ENCODE measurements at regions not wholly inside any gene's neighbourhood (a gene's known extent, or its start where the extent isn't known, plus 50 kb on each side); places are given as distances from the start of the nearest gene placed in this dataset.

GRCh38 chr1:83671586-83671985 lies 327.3 kb downstream of the TTLL7 start:
- TF ChIP-seq CTCF (IDR thresholded peaks at IDR 0.05; ENCODE audit: insufficient read depth, low read depth, low read length, missing control alignments) = no peak
- DNase-seq (ENCODE audit: low read depth) = no peak
- H3K4me3 ChIP-seq (ENCODE audit: low read length) = no peak overlapping the region

- no peak overlapping the region for H3K4me3 ChIP-seq (ENCODE audit: low read length)
- TF ChIP-seq CTCF (IDR thresholded peaks at IDR 0.05; ENCODE audit: insufficient read depth, low read depth, low read length, missing control alignments) = no peak
- no peak for DNase-seq (ENCODE audit: low read depth)
Measured at GRCh38 chr1:83670909-83671565, 327.9 kb downstream of the TTLL7 start.

DNA sequence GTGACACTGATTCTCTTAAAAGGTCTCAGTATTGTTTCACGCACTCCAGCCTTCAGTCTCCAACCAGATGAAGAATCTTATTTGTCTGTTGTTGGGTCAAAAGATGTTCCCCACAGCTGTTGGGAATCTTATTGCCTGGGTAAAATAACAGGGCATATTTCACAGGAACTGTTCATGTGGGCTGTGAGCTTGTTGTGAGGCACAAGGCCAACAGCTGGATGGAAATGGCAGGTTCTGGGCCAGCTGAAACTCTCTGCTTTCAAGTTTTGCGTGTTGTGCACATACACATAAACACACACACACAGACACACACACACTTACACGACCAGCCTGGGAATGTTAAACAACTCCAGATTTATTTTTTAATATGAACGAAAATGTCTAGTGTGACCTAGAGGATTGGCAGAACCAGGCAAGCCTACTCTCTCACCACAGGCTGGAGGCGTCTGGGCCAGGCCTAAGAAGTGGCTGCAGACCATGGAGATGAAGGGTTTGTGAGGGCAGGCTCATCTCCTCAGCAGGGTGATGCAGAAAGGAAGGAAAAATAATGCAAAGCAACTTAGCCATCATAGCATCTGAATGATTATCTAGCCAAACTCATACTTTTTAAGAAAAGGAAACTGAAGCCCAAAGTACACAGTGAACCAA lies 357.0 kb downstream of the TTLL7 start:
- H3K4me3 ChIP-seq (ENCODE audit: low read length) = no peak overlapping the region
- no peak for DNase-seq (ENCODE audit: low read depth)
- no peak for TF ChIP-seq CTCF (IDR thresholded peaks at IDR 0.05; ENCODE audit: insufficient read depth, low read depth, low read length, missing control alignments)

DNA sequence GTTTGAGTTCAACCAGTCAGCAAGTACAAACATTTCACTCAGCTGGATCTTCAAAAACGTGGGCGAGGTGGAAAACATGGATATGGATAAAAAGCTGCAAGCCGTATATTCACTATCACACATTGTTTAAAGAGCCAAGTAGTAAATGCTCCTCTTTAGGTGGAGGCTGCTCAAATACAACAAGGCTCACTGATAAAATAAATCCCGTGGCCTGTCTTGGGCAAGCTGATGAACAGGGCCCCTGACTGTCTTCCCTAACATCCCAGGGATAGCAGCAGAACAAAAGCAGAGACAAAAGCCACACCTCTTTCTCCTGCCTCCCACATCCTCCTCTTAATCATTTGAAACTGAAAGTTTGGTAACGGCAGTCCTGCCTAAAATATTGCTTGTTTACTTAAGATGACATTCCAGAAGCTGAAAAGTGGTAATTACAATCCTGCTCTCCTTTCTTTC lies 357.7 kb downstream of the TTLL7 start:
- H3K4me3 ChIP-seq (ENCODE audit: low read length) = no peak overlapping the region
- TF ChIP-seq CTCF (IDR thresholded peaks at IDR 0.05; ENCODE audit: insufficient read depth, low read depth, low read length, missing control alignments) = no peak
- DNase-seq (ENCODE audit: low read depth) = peak; percentile 7

DNA sequence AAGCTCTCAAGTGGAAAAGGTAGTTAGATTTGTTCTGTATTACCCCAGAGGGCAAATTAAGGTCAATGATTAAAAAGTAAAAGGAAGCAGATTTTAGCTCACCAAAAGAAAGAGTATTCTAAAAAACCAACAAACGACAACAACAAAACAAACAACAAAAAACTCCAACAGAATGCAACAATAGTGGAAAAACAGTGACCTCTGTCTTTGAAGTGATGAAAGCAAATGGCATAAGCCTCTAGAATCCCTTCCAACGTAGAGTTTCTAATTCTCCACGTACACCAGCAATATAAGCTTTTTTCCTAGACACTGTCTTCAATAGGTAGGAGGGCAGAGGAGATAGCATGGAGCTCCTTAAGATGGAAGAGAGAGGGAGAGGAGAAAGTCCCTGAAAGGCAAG lies 359.1 kb downstream of the TTLL7 start:
- TF ChIP-seq CTCF (IDR thresholded peaks at IDR 0.05; ENCODE audit: insufficient read depth, low read depth, low read length, missing control alignments) = no peak
- no peak for DNase-seq (ENCODE audit: low read depth)
- no peak overlapping the region for H3K4me3 ChIP-seq (ENCODE audit: low read length)

GRCh38 chr1:83637586-83637985 lies 361.3 kb downstream of the TTLL7 start:
- no peak for DNase-seq (ENCODE audit: low read depth)
- no peak for TF ChIP-seq CTCF (IDR thresholded peaks at IDR 0.05; ENCODE audit: insufficient read depth, low read depth, low read length, missing control alignments)
- H3K4me3 ChIP-seq (ENCODE audit: low read length) = no peak overlapping the region

DNA sequence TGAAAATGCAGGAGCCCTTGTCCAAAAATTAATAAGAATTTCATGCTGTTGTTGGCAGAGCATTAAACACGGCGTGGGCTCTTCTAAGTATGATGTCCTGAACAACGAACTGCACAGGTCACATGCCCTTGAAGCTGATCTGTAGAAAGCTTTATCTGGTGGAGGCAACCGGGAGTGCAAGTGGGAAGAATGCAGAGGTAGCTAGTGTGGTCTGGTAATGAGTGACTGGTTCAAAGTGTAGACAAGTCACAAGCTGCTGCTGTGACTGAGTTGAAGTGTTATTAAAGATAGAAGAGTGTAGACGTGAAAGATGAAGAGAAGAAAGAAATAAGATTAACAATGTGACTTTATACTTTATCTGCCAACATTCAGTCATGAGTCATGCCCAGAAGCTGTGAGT lies 361.9 kb downstream of the TTLL7 start:
- no peak for DNase-seq (ENCODE audit: low read depth)
- TF ChIP-seq CTCF (IDR thresholded peaks at IDR 0.05; ENCODE audit: insufficient read depth, low read depth, low read length, missing control alignments) = no peak
- H3K4me3 ChIP-seq (ENCODE audit: low read length) = no peak overlapping the region
